ENCODE measurements at regions not wholly inside any gene's neighbourhood (a gene's known extent, or its start where the extent isn't known, plus 50 kb on each side); places are given as distances from the start of the nearest gene placed in this dataset.

- TF ChIP-seq EP300 (IDR thresholded peaks at IDR 0.05) = no peak
- no peak for TF ChIP-seq POLR2AphosphoS5 (IDR thresholded peaks at IDR 0.05)
- TF ChIP-seq POLR2A (IDR thresholded peaks at IDR 0.05) = no peak
- TF ChIP-seq CTCF (IDR thresholded peaks at IDR 0.05) = no peak
- Histone ChIP-seq H3K9me3 (no peaks in the 10 kb centered on the region), H3K4me1 (no peaks in the 10 kb centered on the region), H3K36me3 (no peaks in the 10 kb centered on the region), H3K4me3 (no peak overlapping the region), H3K27me3 (no peaks in the 10 kb centered on the region), H3K27ac (no peak overlapping the region)
- WGBS = 64% methylated on average over 6 of the region's 6 CpGs
- no peak for DNase-seq (ENCODE audit: low spot score in 2 of 2)
Observed at GRCh38 chr21:15560383-15561056, 169.3 kb upstream of the USP25 start.

- DNase-seq (ENCODE audit: low spot score in 2 of 2) = no peak
- H3K4me1 ChIP-seq = no peaks in the 10 kb centered on the region
- H3K27ac ChIP-seq = no peak overlapping the region
- no peak overlapping the region for H3K4me3 ChIP-seq
- H3K36me3 ChIP-seq = no peaks in the 10 kb centered on the region
- H3K27me3 ChIP-seq = no peaks in the 10 kb centered on the region
- no peaks in the 10 kb centered on the region for H3K9me3 ChIP-seq
- no peak for TF ChIP-seq POLR2A (IDR thresholded peaks at IDR 0.05)
- no peak for TF ChIP-seq CTCF (IDR thresholded peaks at IDR 0.05)
- no peak for TF ChIP-seq POLR2AphosphoS5 (IDR thresholded peaks at IDR 0.05)
- no peak for TF ChIP-seq EP300 (IDR thresholded peaks at IDR 0.05)
Observed at GRCh38 chr21:15562748-15563147, 167.0 kb upstream of the USP25 start.

- 63% methylated on average over 4 of the region's 4 CpGs for WGBS
- no peak for DNase-seq (ENCODE audit: low spot score in 2 of 2)
- H3K9me3 ChIP-seq = no peaks in the 10 kb centered on the region
- H3K27ac ChIP-seq = no peak overlapping the region
- no peaks in the 10 kb centered on the region for H3K36me3 ChIP-seq
- H3K4me3 ChIP-seq = no peak overlapping the region
- TF ChIP-seq POLR2A (IDR thresholded peaks at IDR 0.05) (no peak), POLR2AphosphoS5 (IDR thresholded peaks at IDR 0.05) (no peak), EP300 (IDR thresholded peaks at IDR 0.05) (no peak), CTCF (IDR thresholded peaks at IDR 0.05) (no peak)
- H3K4me1 ChIP-seq = no peaks in the 10 kb centered on the region
- H3K27me3 ChIP-seq = no peaks in the 10 kb centered on the region
Observed at GRCh38 chr21:15564907-15565306, 164.9 kb upstream of the USP25 start.

GRCh38 chr21:15566703-15567102, 163.1 kb upstream of the USP25 start:
- TF ChIP-seq POLR2A (IDR thresholded peaks at IDR 0.05) (no peak), CTCF (IDR thresholded peaks at IDR 0.05) (no peak), EP300 (IDR thresholded peaks at IDR 0.05) (no peak), POLR2AphosphoS5 (IDR thresholded peaks at IDR 0.05) (no peak)
- Histone ChIP-seq H3K4me1 (no peaks in the 10 kb centered on the region), H3K9me3 (no peaks in the 10 kb centered on the region), H3K36me3 (no peaks in the 10 kb centered on the region), H3K27ac (no peak overlapping the region), H3K27me3 (no peaks in the 10 kb centered on the region), H3K4me3 (no peak overlapping the region)
- WGBS = 59% methylated on average over 1 of the region's 1 CpG
- no peak for DNase-seq (ENCODE audit: low spot score in 2 of 2)

- Histone ChIP-seq H3K4me1 (no peaks in the 10 kb centered on the region), H3K36me3 (no peaks in the 10 kb centered on the region), H3K4me3 (no peak overlapping the region), H3K27me3 (no peaks in the 10 kb centered on the region), H3K27ac (no peak overlapping the region), H3K9me3 (no peaks in the 10 kb centered on the region)
- no peak for TF ChIP-seq CTCF (IDR thresholded peaks at IDR 0.05)
- TF ChIP-seq EP300 (IDR thresholded peaks at IDR 0.05) = no peak
- no peak for TF ChIP-seq POLR2AphosphoS5 (IDR thresholded peaks at IDR 0.05)
- no peak for TF ChIP-seq POLR2A (IDR thresholded peaks at IDR 0.05)
- no peak for DNase-seq (ENCODE audit: low spot score in 2 of 2)
Observed at GRCh38 chr21:15567191-15567590, 162.6 kb upstream of the USP25 start.

Measured in suprapubic skin (tissue), 4 donors.